GM11168 (cell line): ENCODE measurements at regions not wholly inside any gene's neighbourhood (a gene's known extent, or its start where the extent isn't known, plus 50 kb on each side); places are given as distances from the start of the nearest gene placed in this dataset.

Experiments used
- in situ Hi-C: fragments of 300-500 bp; cut with MboI; formaldehyde crosslinking; loops from one replicate; pipeline ENCODE4 v1.12.0; 2022; ENCODE audit warnings: low sequenced_read_pairs; ENCODE audit not compliant: unreplicated experiment

DNA sequence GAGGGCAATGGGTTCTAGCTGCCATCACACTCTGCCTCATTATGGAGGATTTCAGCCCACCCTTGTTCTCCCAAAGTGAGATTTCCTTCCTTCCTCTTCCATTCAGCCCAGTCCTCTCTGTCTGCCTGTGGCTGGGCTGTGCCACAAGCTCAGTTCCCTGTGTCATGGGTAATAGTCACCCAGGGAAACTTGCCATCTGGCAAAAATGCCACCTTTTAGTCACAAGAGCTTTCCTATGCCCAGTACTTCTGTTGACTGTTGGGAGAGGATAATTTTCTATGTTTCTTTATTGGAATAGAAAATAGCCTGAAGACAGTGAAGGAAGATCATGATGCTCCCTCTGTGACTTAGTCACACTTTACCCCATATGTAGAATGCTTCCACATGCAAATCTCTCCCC is 71.4 kb downstream of the TLR4 start:
- in situ Hi-C loops: no loop called here

- in situ Hi-C loops: no loop called here
Measured at GRCh38 chr9:117777823-117778222, 73.6 kb downstream of the TLR4 start.

- in situ Hi-C loops: no loop called here
Measured at GRCh38 chr9:117779760-117780159, 75.6 kb downstream of the TLR4 start.

DNA sequence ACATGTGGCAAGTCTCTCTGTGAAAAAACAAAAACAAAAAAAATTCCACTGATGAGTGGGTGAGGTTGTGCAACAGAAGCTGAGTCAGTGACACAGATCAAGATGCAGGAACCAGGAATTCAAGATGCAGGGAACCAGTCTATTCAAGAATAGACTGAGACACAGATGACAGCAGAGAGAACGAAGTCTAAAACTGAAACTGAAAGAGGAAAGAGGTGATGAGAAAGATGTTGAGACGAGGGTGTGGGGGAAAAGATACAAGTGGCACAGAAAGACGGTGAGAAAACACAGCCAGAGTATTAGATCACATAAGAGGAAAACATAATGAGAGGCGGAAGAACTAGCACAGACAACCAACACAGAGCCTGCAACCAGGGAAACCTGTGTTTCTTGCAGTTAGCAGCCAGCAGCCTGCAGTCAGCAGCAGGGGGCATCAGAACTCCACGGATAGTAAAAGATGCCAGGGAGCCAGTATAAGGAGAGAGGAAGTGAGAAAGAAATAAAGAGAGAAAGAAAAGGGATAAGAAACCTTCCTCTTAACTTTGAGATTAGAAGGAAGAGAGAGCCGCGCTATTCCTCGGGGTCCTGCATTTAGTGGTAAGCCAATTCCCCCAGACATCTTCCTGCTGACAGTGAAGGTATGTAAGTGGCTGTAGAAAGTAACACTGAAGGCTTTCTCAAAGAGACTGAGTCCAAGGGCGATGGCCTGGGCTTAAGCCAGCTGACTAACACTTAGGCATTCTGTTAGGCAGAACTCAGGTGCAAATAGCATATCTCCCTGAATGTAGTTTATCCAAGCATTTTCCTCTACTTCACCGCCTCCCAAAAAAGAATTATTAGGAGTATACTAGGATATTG is 79.0 kb downstream of the TLR4 start:
- in situ Hi-C loops: no loop called here

GRCh38 chr9:117783828-117784227 is 79.6 kb downstream of the TLR4 start:
- in situ Hi-C loops: no loop called here

- in situ Hi-C loops: no loop called here
Measured at GRCh38 chr9:117784996-117785395, 80.8 kb downstream of the TLR4 start.

DNA sequence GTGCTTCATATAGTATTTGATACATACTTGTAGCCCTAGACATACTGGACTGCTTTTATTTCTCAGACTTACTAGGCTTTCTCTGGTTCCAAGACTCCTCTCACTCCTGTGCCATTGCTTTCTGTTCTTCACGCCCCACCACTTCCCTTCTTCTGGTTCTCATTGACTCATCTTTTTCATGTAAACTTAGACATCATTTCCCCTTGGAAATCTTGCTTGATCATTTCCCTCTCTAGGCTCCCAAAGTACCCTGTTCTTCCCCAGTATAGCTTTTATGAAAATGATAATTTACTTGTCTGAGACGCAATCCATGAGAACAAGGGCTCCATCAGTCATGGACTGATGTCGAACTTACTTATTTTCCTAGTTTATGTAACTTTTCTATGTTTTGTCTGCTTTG is 83.5 kb downstream of the TLR4 start:
- in situ Hi-C loops: no loop called here

DNA sequence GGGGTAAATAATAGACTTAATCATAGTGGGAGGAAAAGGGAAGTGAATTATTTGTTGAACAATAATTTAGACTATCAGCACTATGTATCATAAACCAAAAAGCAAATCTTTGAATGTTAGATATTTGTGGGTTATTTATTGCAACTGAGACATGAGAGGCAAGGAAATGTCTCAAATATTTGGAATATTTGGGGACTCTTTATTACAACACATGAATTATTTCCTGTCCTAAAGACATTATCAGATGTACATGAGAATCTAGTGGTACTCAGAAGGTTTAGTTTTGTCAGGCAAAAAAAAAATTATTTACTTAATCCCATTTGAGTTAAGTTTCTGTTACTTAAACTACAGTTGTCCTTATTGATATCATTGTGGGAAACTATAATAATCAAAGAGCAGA is 91.1 kb downstream of the TLR4 start:
- in situ Hi-C loops: no loop called here

DNA sequence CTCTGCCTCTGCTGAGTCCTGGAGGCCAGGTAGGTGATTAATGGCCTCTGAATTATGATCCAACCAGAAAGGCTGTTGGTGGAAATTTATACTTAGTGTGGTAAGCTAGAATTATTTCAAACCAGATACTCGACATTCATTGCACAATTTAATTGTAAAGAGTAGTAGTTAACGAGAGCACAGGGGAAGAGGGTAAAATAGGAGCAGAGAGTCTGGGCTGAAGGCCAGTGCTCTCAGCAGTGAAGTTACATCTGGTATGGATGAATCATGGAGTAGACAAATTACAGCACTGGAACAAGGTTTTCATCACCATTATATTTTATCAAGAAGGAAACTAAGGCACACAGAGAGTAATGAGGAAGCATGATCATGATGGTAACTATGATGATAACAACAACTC is 92.5 kb downstream of the TLR4 start:
- in situ Hi-C loops: no loop called here

GRCh38 chr9:117800389-117800788 is 96.2 kb downstream of the TLR4 start:
- in situ Hi-C loops: no loop called here

- in situ Hi-C loops: no loop called here
Measured at GRCh38 chr9:117809751-117810150, 105.5 kb downstream of the TLR4 start.

DNA sequence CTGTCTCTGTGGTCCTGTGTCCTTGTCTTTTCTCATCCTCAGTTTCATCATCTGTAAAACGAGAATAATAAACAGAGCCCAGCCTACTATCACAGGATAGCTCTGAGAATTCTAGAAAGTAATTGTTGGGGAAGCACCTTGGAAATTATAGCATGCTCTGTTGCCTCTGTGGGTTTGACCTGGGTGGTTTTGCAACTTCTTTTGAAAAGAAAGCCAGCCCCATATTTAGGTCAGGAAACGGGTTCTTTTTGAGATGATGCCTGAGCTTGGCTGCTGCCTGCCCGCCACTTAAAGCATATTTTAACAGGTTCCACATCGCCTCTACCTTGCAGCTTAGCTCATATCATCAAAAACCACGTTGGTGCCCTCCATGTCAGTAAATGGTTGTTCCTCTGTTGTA is 111.1 kb downstream of the TLR4 start:
- in situ Hi-C loops: no loop called here

- in situ Hi-C loops: no loop called here
Measured at GRCh38 chr9:117815948-117816347, 111.7 kb downstream of the TLR4 start.

DNA sequence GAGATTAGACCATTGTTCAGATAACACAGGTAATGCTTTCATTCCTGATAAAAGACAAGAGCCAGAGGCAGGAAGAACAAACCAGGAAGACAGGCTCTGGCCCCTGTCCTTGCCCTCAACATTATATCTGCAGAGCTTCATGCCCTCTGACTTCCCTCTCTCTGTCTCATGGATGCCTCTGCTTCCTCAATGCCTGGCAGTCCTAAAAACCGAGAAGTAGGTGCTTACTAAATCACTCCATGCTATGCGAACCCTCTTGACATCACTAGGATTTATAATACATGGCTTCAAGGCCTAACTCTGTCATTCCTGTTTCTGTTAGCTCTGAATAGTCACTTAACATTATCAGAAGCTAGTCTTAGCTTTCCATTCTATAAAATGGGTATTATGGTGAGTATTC is 117.8 kb downstream of the TLR4 start:
- in situ Hi-C loops: no loop called here

DNA sequence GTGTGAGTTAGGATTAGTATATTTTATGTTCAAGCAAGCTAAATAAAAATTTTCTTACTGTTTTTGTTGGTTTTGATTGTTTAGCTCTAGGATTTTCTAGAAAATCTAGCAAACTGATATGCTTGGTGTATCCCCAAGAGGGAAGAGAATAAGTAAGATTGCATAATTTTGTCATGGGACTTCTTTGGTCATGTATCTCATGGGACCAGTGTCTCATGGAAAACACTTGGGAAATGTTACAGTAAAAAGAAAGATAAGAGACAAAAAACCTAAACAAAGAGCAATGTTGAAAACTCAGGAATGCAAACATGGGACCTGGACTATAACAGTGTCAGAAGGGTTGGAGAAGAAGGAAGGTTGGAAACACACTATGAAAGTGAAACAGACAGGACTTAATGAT is 119.4 kb downstream of the TLR4 start:
- in situ Hi-C loops: no loop called here

DNA sequence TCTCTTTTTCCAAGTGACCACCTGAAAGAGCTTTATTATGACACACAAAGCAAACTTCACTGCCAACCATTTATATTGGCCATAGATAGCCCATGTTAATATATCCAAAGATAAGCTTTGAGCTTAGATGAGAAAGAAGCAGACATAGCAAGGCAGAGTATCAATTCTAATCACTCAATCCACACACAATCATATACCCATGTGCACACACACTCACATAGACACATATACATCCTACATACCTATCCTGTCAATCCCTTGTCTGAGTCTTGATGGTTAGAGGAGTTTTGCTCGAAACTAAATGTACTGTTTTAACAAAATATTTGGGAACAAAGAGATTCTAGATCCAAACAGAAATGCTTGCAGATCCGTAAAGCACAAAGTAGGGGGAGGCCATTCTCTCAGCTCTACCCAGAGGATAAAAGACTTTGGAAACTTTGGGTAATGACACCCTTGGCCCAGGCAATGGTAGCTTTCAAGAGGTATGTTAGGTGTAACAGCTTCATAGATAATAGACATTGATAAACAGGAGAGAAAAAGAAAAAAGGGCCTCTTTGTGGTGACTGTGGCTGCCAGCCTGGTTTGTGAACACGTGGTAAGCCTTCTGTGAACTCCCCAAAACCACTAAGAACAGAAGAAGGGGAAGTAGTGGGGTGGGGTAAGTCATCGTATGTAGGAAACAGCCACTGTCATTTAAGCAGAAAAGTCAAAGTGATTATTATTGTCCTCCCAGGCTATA is 121.6 kb downstream of the TLR4 start:
- in situ Hi-C loops: no loop called here

DNA sequence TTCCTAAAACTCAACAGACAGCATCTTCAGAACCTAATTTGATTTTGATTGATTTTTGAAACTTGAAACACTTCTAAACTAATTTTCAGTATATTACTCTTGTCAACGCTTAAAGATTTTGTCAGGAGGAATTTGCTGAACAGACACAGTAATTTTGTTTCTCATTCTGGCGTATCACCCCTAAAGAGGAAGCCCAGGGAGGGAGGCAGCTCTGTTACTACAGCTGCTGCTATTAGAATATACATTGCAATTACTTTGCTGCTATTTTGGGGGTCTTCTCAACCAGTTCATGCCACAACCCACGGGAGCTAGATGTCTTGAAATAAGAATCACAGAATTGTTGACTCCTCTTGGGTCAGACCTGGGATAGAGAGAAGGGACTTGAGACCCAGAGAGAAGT is 122.6 kb downstream of the TLR4 start:
- in situ Hi-C loops: no loop called here

- in situ Hi-C loops: no loop called here
Measured at GRCh38 chr9:117827456-117827855, 123.3 kb downstream of the TLR4 start.

- in situ Hi-C loops: no loop called here
Measured at GRCh38 chr9:117828466-117828865, 124.3 kb downstream of the TLR4 start.

- in situ Hi-C loops: no loop called here
Measured at GRCh38 chr9:117835798-117836197, 131.6 kb downstream of the TLR4 start.

DNA sequence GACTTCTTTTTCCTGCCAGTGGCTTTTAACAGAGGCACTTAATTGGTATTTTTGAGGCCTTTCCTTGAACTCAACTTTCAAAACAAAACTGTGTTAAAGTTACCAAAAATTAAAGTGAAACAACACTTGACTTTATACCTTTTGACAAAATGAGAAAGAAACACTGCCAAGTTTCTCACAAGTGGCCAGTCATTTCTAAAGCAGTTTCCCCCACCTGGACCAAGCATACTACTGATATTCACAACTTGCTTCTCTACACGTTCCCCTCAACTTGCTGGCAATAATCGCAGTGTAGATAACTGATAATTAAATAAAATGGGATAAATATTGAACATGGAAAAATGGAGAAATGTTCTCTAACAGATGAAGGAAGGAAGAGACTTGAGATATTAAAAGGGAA is 135.7 kb downstream of the TLR4 start:
- in situ Hi-C loops: no loop called here
